Gastrocnemius medialis (tissue), 4 donors: ENCODE measurements at regions not wholly inside any gene's neighbourhood (a gene's known extent, or its start where the extent isn't known, plus 50 kb on each side); places are given as distances from the start of the nearest gene placed in this dataset.

ENCODE experiments used
- CTCF ChIP-seq, 5 experiments: fragments of 450-650 bp in 3 of 5; fragments of 200-600 bp in 2 of 5; sonication (generic) in 2 of 5; IDR thresholded peaks in 4 of 5; conservative IDR thresholded peaks in 1 of 5; 1 replicate in 4 of 5; 2 replicates in 1 of 5; pipeline ENCODE4 v1.5.1; 2016 to 2019; ENCODE audit warnings: antibody characterized with exemption in 5 of 5, mild to moderate bottlenecking in 3 of 5, moderate library complexity in 3 of 5
- POLR2A ChIP-seq, 2 donors: fragments of 450-650 bp; IDR thresholded peaks; one replicate each; pipeline ENCODE4 v1.6.1; 2017; ENCODE audit warnings: antibody characterized with exemption in 2 of 2, mild to moderate bottlenecking in 2 of 2, moderate library complexity in 2 of 2

GRCh38 chr5:118052503-118052902, 935.8 kb downstream of the DTWD2 start:
- TF ChIP-seq CTCF (IDR thresholded peaks at IDR 0.05 in 4 of 5, conservative IDR thresholded peaks at IDR 0.05 in 1 of 5) (no peak), POLR2A (IDR thresholded peaks at IDR 0.05) (no peak)
